K562 (cell line): ENCODE measurements at regions not wholly inside any gene's neighbourhood (a gene's known extent, or its start where the extent isn't known, plus 50 kb on each side); places are given as distances from the start of the nearest gene placed in this dataset.

Experiments
- ATAC-seq: fragments of 200-7000 bp; cut with Tn5 transposase; 3 replicates; pipeline ENCODE4 v1.9.1; 2020; ENCODE audit warnings: moderate library complexity
- BruUV-seq: library from RNA; stranded (reverse); fragments of 400-500 nt; replicated peaks from 2 replicates; lab custom pipeline; 2021; lab: Mats Ljungman, UMichigan
- CTCF ChIA-PET: fragments of 300-600 bp; formaldehyde crosslinking; extraction: SDS; loops from one replicate; lab custom pipeline; 2021; ENCODE audit warnings: low intra/inter-chr PET ratio; lab: Yijun Ruan, JAX
- POLR2A ChIA-PET: fragments of 300-600, 350-650 bp; sonication (Branson Sonifier 250); formaldehyde crosslinking; extraction: SDS; loops from one replicate; lab custom pipeline; 2021; ENCODE audit warnings: antibody characterized with exemption, inconsistent platforms; lab: Yijun Ruan, JAX
- DNase-seq, 4 experiments: peaks; one replicate each; pipeline versions ENCODE4 v3.0.0 to v3.0.0-alpha.2; 2011 to 2018; ENCODE audit warnings: low spot score in 3 of 4, mixed read lengths in 3 of 4; ENCODE audit errors: extremely low read depth in 1 of 4
- FAIRE-seq: peaks from 2 replicates; lab custom pipeline; 2011; peaks lifted over from hg19 to GRCh38; lab: Jason Lieb, UNC
- H2AFZ ChIP-seq: 2 replicates; pipeline ENCODE4 v1.6.0; 2011; ENCODE audit warnings: low read depth, low read length, control low read depth, inconsistent platforms
- H3K27ac ChIP-seq: fragments of 200-600 bp; 3 replicates; pipeline ENCODE4 v1.8.0; 2011; ENCODE audit warnings: low read depth, mild to moderate bottlenecking, control low read depth, inconsistent platforms, low read length, moderate library complexity, mixed read lengths; ENCODE audit errors: extremely low read depth
- H3K27me3 ChIP-seq, 2 experiments: fragments of 300-600 bp in 1 of 2; 2 replicates in 1 of 2; 3 replicates in 1 of 2; pipeline versions ENCODE4 v1.6.0 to v1.8.0; 2011; ENCODE audit warnings: inconsistent platforms in 2 of 2, low read length in 2 of 2, mild to moderate bottlenecking in 1 of 2, mixed read lengths in 1 of 2, moderate library complexity in 1 of 2; ENCODE audit not compliant: control insufficient read depth in 2 of 2, insufficient read depth in 2 of 2
- H3K36me3 ChIP-seq: fragments of 300-600 bp; 3 replicates; pipeline ENCODE4 v1.8.0; 2011; ENCODE audit warnings: mild to moderate bottlenecking, low read length, inconsistent platforms; ENCODE audit not compliant: control insufficient read depth, insufficient read depth
- H3K4me1 ChIP-seq, 2 experiments: fragments of 200-600 bp in 1 of 2; replicated peaks in 1 of 2; 2 replicates in 1 of 2; 3 replicates in 1 of 2; pipeline versions ENCODE4 v1.5.1 to v1.8.0; 2011; ENCODE audit warnings: inconsistent platforms in 2 of 2, low read length in 2 of 2, mild to moderate bottlenecking in 1 of 2, mixed read lengths in 1 of 2, moderate library complexity in 1 of 2; ENCODE audit not compliant: control insufficient read depth in 2 of 2, insufficient read depth in 2 of 2
- H3K4me2 ChIP-seq: 2 replicates; pipeline ENCODE4 v1.6.1; 2011; ENCODE audit warnings: low read length, control low read depth, inconsistent platforms, mixed read lengths; ENCODE audit not compliant: insufficient read depth
- H3K4me3 ChIP-seq: fragments of 200-600 bp; sonication (generic), shearing (Covaris generic); 2 replicates; pipeline ENCODE4 v1.5.1; 2016; ENCODE audit warnings: control low read depth, inconsistent platforms
- H3K79me2 ChIP-seq: fragments of 200-600 bp; 3 replicates; pipeline ENCODE4 v1.8.0; 2011; ENCODE audit warnings: low read length, inconsistent platforms; ENCODE audit not compliant: control insufficient read depth, insufficient read depth
- H3K9ac ChIP-seq, 2 experiments: 2 replicates each; pipeline versions ENCODE4 v1.6.0 to v1.6.1; 2011; ENCODE audit warnings: low read depth in 2 of 2, low read length in 2 of 2, control low read depth in 1 of 2, inconsistent platforms in 1 of 2, mild to moderate bottlenecking in 1 of 2, mixed read lengths in 1 of 2; ENCODE audit not compliant: insufficient read depth in 1 of 2
- H3K9me1 ChIP-seq: one replicate; pipeline ENCODE4 v1.6.0; 2011; ENCODE audit warnings: inconsistent platforms, mild to moderate bottlenecking, low read length, moderate library complexity; ENCODE audit not compliant: control insufficient read depth, insufficient read depth
- H3K9me3 ChIP-seq: replicated peaks from 2 replicates; pipeline ENCODE4 v1.5.1; 2011; ENCODE audit warnings: low read depth, low read length, inconsistent platforms; ENCODE audit not compliant: control insufficient read depth, insufficient read depth
- H4K20me1 ChIP-seq: replicated peaks from 2 replicates; pipeline ENCODE4 v1.6.1; 2011; ENCODE audit warnings: low read length, inconsistent platforms, mixed read lengths; ENCODE audit not compliant: control insufficient read depth, insufficient read depth
- ARID2 ChIP-seq: fragments of 450-650 bp; IDR thresholded peaks from 2 replicates; pipeline ENCODE4 v1.6.1; 2017; ENCODE audit warnings: antibody characterized with exemption, mild to moderate bottlenecking
- FOXM1 ChIP-seq, 2 experiments: fragments of 450-650 bp in 1 of 2; sonication (generic) in 1 of 2; formaldehyde crosslinking in 1 of 2; IDR thresholded peaks; 2 replicates each; pipeline versions ENCODE4 v1.6.1 to v1.9.0; 2017 to 2022; ENCODE audit warnings: low read depth in 2 of 2, mild to moderate bottlenecking in 2 of 2, missing genetic modification reagents in 1 of 2, moderate library complexity in 1 of 2
- HDAC3 ChIP-seq: fragments of 450-650 bp; IDR thresholded peaks from 2 replicates; pipeline ENCODE4 v1.6.1; 2018; ENCODE audit warnings: borderline replicate concordance, mild to moderate bottlenecking, moderate library complexity; ENCODE audit not compliant: partially characterized antibody
- HMG20A ChIP-seq: fragments of 450-650 bp; formaldehyde crosslinking; conservative IDR thresholded peaks from 2 replicates; pipeline ENCODE4 v1.4.0; 2020; ENCODE audit warnings: mild to moderate bottlenecking, mixed read lengths
- PCBP1 ChIP-seq: fragments of 200-400 bp; formaldehyde crosslinking; IDR thresholded peaks from 2 replicates; pipeline ENCODE4 v1.6.1; 2018; ENCODE audit warnings: mild to moderate bottlenecking, low read depth, low read length; ENCODE audit not compliant: poor library complexity, severe bottlenecking
- SAFB2 ChIP-seq: fragments of 200-400 bp; formaldehyde crosslinking; IDR thresholded peaks from 2 replicates; pipeline ENCODE4 v1.6.1; 2018; ENCODE audit warnings: borderline replicate concordance, low read length, low read depth, moderate library complexity; ENCODE audit not compliant: severe bottlenecking
- SMAD4 ChIP-seq: fragments of 250-450 bp; sonication (Bioruptor Pico); conservative IDR thresholded peaks from 2 replicates; pipeline ENCODE4 v1.8.0; 2021; ENCODE audit warnings: inconsistent platforms, mild to moderate bottlenecking, moderate library complexity
- TEAD2 ChIP-seq: fragments of 450-650 bp; IDR thresholded peaks from 2 replicates; pipeline ENCODE4 v1.6.1; 2016; ENCODE audit warnings: missing genetic modification characterization, control low read depth, missing compliant biosample characterization
- THRAP3 ChIP-seq: fragments of 450-650 bp; IDR thresholded peaks from 2 replicates; pipeline ENCODE4 v1.6.1; 2016; ENCODE audit warnings: mild to moderate bottlenecking, inconsistent platforms, borderline replicate concordance
- WGBS: fragments of 100-300 bp; shearing (Covaris generic); methylation state at CpG from one replicate; pipeline ENCODE4 v1.1.6; 2016; ENCODE audit warnings: low coverage, mixed read lengths; ENCODE audit not compliant: insufficient coverage; ENCODE audit errors: missing lambda C conversion rate; 5-methylcytosine and 5-hydroxymethylcytosine counted together
- in situ Hi-C: fragments of 300-500 bp; cut with MboI; formaldehyde crosslinking; loops from 4 replicates; pipeline ENCODE4 v1.15.0; 2018; ENCODE audit warnings: inconsistent platforms, mixed read lengths
- intact Hi-C: fragments of 100-400 bp; cut with micrococcal nuclease; formaldehyde crosslinking; loops from 2 replicates; pipeline ENCODE4 v1.14.2; 2022
- TF ChIP-seq, protein P1 (sequence below): sonication (generic); formaldehyde crosslinking; IDR thresholded peaks from 2 replicates; pipeline ENCODE4 v1.8.0; 2022; ENCODE audit warnings: mild to moderate bottlenecking, missing genetic modification reagents, borderline replicate concordance

DNA sequence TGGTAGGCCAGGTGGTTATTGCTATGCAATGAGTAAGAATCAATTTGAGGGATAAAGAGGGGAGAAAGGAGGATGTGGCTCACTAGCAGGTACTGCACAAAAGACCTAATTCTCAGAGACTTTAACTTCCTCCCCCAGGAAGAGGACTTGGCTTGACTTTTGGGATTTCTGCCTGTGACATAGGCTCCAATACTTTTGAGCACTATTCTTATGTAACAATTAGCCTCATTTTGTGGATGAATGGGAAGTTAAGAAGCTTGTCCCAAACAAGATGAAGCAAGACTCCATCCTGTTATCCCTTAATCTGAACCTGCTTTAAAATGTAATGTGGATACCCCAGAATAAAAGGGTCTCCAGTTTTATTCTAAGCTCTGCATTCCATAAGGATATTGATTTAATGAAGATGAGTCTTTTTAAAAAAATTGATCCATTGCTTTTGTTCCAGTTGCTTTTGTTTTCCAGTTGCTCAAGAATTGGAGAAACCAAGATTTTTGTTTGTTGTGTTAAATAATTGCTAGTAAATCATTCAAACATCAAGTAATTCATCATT is 218.5 kb downstream of the SNX13 start:
- H3K4me3 ChIP-seq = no peak overlapping the region
- no peaks in the 10 kb centered on the region for H3K4me1 ChIP-seq
- in situ Hi-C loops = no loop called here
- H3K79me2 ChIP-seq = no peaks in the 10 kb centered on the region
- H3K36me3 ChIP-seq = no peaks in the 10 kb centered on the region
- H3K27me3 ChIP-seq = no peaks in the 10 kb centered on the region
- no peak overlapping the region for H3K27ac ChIP-seq
- ChIA-PET POLR2A (no interaction called here), CTCF (no interaction called here)
- DNase-seq (no peak), FAIRE-seq (no peak), ATAC-seq (no peak)
- no peaks in the 10 kb centered on the region for H4K20me1 ChIP-seq
- no peak overlapping the region for H3K9ac ChIP-seq
- BruUV-seq = no TSS peak
- H3K9me1 ChIP-seq = no peaks in the 10 kb centered on the region
- intact Hi-C loops = no loop called here
- TF ChIP-seq TEAD2 (tag) = no peak
- TF ChIP-seq SMAD4 = no peak
- no peak overlapping the region for H3K4me2 ChIP-seq
- H3K9me3 ChIP-seq = no peaks in the 10 kb centered on the region
- H2AFZ ChIP-seq = no peak overlapping the region

DNA sequence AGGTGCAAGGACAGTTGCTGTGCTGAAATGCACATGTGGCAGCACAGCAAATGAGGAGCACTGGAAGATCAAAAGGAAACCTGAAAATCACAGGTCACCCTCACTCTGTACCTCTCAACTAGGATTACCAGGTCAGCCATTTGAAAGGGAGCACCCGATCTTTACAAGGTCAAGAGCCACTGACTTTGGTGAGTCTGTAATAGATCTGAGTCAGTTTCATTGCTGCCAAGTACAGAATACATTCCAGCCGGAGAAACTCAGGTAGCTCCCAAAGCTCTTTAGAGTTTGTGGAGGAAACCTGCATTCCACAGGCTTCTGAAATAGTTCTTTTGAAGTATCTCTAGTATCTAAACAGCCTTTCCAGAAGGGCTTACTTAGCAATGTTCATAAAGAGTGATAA is 217.5 kb downstream of the SNX13 start:
- Histone ChIP-seq H3K4me2 (no peak overlapping the region), H3K27me3 (no peaks in the 10 kb centered on the region), H3K4me1 (no peaks in the 10 kb centered on the region), H3K9ac (no peak overlapping the region), H3K9me3 (no peaks in the 10 kb centered on the region), H3K27ac (no peak overlapping the region), H2AFZ (no peak overlapping the region), H3K36me3 (no peaks in the 10 kb centered on the region), H3K79me2 (no peaks in the 10 kb centered on the region), H4K20me1 (no peaks in the 10 kb centered on the region), H3K9me1 (no peaks in the 10 kb centered on the region), H3K4me3 (no peak overlapping the region)
- no peak for DNase-seq
- ChIA-PET POLR2A (no interaction called here), CTCF (no interaction called here)
- no peak for ATAC-seq
- FAIRE-seq = no peak
- BruUV-seq = no TSS peak
- 3% methylated on average over 2 of the region's 2 CpGs for WGBS
- no peak for TF ChIP-seq FOXM1 (IDR thresholded peaks at IDR 0.05; ENCODE audit: low read depth)
- no peak for TF ChIP-seq FOXM1 (CRISPR knock-in tag; IDR thresholded peaks at IDR 0.05; ENCODE audit: low read depth)
- TF ChIP-seq ARID2 = no peak
- TF ChIP-seq THRAP3 = no peak
- TF ChIP-seq HMG20A = no peak
- TF ChIP-seq PCBP1 = no peak
- no peak for TF ChIP-seq HDAC3
- TF ChIP-seq, protein P1, sequence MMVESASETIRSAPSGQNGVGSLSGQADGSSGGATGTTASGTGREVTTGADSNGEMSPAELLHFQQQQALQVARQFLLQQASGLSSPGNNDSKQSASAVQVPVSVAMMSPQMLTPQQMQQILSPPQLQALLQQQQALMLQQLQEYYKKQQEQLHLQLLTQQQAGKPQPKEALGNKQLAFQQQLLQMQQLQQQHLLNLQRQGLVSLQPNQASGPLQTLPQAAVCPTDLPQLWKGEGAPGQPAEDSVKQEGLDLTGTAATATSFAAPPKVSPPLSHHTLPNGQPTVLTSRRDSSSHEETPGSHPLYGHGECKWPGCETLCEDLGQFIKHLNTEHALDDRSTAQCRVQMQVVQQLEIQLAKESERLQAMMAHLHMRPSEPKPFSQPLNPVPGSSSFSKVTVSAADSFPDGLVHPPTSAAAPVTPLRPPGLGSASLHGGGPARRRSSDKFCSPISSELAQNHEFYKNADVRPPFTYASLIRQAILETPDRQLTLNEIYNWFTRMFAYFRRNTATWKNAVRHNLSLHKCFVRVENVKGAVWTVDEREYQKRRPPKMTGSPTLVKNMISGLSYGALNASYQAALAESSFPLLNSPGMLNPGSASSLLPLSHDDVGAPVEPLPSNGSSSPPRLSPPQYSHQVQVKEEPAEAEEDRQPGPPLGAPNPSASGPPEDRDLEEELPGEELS (CRISPR knock-in tag) = no peak
- no peak for TF ChIP-seq SAFB2
- intact Hi-C loops = no loop called here
- in situ Hi-C loops = no loop called here
